Right lobe of liver (tissue), 6 donors: ENCODE measurements at regions not wholly inside any gene's neighbourhood (a gene's known extent, or its start where the extent isn't known, plus 50 kb on each side); places are given as distances from the start of the nearest gene placed in this dataset.

Experiments used
- ATAC-seq, 4 donors: fragments of 200-7000 bp; cut with Tn5 transposase; one replicate each; pipeline ENCODE4 v1.9.1; 2020; ENCODE audit warnings: mild to moderate bottlenecking in 4 of 4, moderate library complexity in 4 of 4
- DNase-seq, 3 donors: peaks; one replicate each; pipeline ENCODE4 v3.0.0-alpha.2; 2020
- H3K27ac ChIP-seq, 3 donors: fragments of 200-600 bp; one replicate each; pipeline ENCODE4 v1.8.0; 2022
- H3K27me3 ChIP-seq, 2 donors: fragments of 200-600 bp; one replicate each; pipeline ENCODE4 v1.8.0; 2022
- H3K36me3 ChIP-seq, 4 donors: fragments of 200-600 bp; sonication (generic) in 1 of 4; one replicate each; pipeline versions ENCODE4 v1.5.1 to v1.8.0; 2017 to 2022; ENCODE audit warnings: control low read depth in 1 of 4
- H3K4me1 ChIP-seq, 4 donors: fragments of 200-600 bp; sonication (generic) in 1 of 4; one replicate each; pipeline versions ENCODE4 v1.5.1 to v1.8.0; 2017 to 2022; ENCODE audit warnings: control low read depth in 1 of 4
- H3K4me3 ChIP-seq, 3 donors: fragments of 200-600 bp; one replicate each; pipeline ENCODE4 v1.8.0; 2022
- H3K9me3 ChIP-seq, 4 donors: fragments of 200-600 bp; sonication (generic) in 1 of 4; one replicate each; pipeline versions ENCODE4 v1.5.1 to v1.8.0; 2017 to 2022; ENCODE audit warnings: control low read depth in 1 of 4
- POLR2A ChIP-seq: fragments of 450-650 bp; IDR thresholded peaks from one replicate; pipeline ENCODE4 v1.6.1; 2017; ENCODE audit warnings: antibody characterized with exemption, mild to moderate bottlenecking
- WGBS: methylation state at CpG from one replicate; pipeline ENCODE4 v1.1.6; 2018; ENCODE audit warnings: low coverage, low lambda C conversion rate; ENCODE audit not compliant: insufficient coverage; ENCODE audit errors: missing lambda C conversion rate; 5-methylcytosine and 5-hydroxymethylcytosine counted together
- intact Hi-C, 2 donors: fragments of 100-400 bp; cut with DNase I; formaldehyde crosslinking; loops; one replicate each; pipeline versions ENCODE4 v1.11.2 to v1.14.1; 2022
- TF ChIP-seq, protein P1 (sequence below), 4 donors: fragments of 200-600 bp in 3 of 4; fragments of 450-650 bp in 1 of 4; IDR thresholded peaks; one replicate each; pipeline versions ENCODE4 v1.5.1 to v1.8.0; 2016 to 2022; ENCODE audit warnings: antibody characterized with exemption in 4 of 4, mild to moderate bottlenecking in 2 of 4
- donor health status: DM: no; HTN: yes; CAD: no.
- donor health status: DM: no; HTN: no; CAD: no.
- donor health status: DM: no; HTN: no; CAD: no.
- donor health status: DM: no; HTN: yes; CAD: no.
- donor health status: DM: no; HTN: yes; CAD: no.

DNA sequence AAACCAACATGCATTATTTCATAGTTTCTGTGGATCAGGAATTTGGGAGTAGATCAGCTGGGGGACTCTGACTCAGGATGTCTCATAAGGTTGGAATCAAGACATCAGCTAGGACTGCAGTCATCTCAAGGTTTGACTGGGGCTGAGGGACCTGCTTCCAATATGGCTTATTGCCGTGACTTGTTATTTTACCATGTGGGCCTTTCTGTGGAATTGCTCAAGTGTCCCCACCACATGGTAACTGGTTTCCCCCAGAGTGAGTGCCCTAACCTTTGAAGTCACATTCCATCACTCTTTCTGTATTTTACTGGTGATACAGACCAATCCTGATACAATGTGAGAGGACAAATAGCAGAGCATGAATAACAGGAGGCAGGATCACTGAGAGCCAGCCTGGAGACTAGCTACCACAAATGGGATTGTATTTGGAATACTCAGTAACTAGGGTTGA lies 70.2 kb upstream of the ELL2 start:
- H3K9me3 ChIP-seq, result no peaks in the 10 kb centered on the region
- H3K4me1 ChIP-seq, result peaks cover 0 to 9% (median 0%) of the 10 kb centered on the region in 4 donors
- WGBS, result 78% methylated on average over 1 of the region's 1 CpG
- ATAC-seq (no peak), DNase-seq (no peak)
- H3K36me3 ChIP-seq, result no peaks in the 10 kb centered on the region
- no peak overlapping the region for H3K4me3 ChIP-seq
- intact Hi-C loops, result no loop called here
- H3K27ac ChIP-seq, result no peak overlapping the region
- TF ChIP-seq, protein P1, sequence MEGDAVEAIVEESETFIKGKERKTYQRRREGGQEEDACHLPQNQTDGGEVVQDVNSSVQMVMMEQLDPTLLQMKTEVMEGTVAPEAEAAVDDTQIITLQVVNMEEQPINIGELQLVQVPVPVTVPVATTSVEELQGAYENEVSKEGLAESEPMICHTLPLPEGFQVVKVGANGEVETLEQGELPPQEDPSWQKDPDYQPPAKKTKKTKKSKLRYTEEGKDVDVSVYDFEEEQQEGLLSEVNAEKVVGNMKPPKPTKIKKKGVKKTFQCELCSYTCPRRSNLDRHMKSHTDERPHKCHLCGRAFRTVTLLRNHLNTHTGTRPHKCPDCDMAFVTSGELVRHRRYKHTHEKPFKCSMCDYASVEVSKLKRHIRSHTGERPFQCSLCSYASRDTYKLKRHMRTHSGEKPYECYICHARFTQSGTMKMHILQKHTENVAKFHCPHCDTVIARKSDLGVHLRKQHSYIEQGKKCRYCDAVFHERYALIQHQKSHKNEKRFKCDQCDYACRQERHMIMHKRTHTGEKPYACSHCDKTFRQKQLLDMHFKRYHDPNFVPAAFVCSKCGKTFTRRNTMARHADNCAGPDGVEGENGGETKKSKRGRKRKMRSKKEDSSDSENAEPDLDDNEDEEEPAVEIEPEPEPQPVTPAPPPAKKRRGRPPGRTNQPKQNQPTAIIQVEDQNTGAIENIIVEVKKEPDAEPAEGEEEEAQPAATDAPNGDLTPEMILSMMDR (IDR thresholded peaks at IDR 0.05), result no peak
- TF ChIP-seq POLR2A, result no peak
- no peaks in the 10 kb centered on the region for H3K27me3 ChIP-seq

GRCh38 chr5:96031180-96031579 lies 69.5 kb upstream of the ELL2 start:
- no peaks in the 10 kb centered on the region for H3K9me3 ChIP-seq
- TF ChIP-seq POLR2A, result no peak
- TF ChIP-seq, protein P1 (IDR thresholded peaks at IDR 0.05), result no peak
- intact Hi-C loops, result no loop called here

DNA sequence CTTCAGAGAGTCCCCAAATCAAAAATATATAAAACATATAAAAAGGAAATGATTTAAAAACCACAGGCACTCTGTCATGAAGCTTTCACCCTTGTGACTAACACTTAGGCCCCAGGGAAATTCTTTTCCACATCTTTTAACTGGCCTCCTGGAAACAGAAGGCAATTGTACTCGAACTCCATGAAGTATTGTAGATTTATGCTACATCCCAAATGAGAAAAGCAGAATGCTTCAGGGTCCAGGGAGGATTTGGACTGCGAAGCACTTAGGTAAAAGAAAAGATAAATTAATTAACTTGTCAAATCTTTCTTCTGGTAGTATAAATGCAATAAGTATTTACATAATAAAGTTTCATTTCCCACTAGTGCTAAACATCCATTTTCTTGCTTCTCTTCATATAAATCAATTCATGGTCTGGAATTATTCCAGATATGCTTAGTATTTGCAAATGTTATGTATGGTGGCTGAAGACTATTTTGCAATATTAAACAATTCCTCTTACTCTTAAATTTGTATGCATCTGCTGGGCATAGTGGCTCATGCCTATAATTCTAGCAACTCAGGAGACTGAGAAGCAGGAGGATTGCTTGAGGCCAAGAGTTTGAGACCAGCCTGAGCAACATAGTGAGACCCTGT lies 64.9 kb upstream of the ELL2 start:
- H3K4me1 ChIP-seq, result no peaks in the 10 kb centered on the region
- no peaks in the 10 kb centered on the region for H3K9me3 ChIP-seq
- no peak for ATAC-seq
- no peak overlapping the region for H3K27ac ChIP-seq
- intact Hi-C loops, result no loop called here
- no peaks in the 10 kb centered on the region for H3K36me3 ChIP-seq
- H3K27me3 ChIP-seq, result no peaks in the 10 kb centered on the region
- DNase-seq, result no peak
- WGBS, result 81% methylated on average over 2 of the region's 2 CpGs
- no peak for TF ChIP-seq POLR2A
- TF ChIP-seq, protein P1 (IDR thresholded peaks at IDR 0.05), result no peak
- no peak overlapping the region for H3K4me3 ChIP-seq

More at GRCh38 chr5:96031180-96031579, 69.5 kb upstream of the ELL2 start:
- Histone ChIP-seq H3K36me3 (no peaks in the 10 kb centered on the region), H3K4me3 (no peak overlapping the region), H3K4me1 (peaks cover 0 to 2% (median 0%) of the 10 kb centered on the region in 4 donors), H3K27ac (no peak overlapping the region), H3K27me3 (no peaks in the 10 kb centered on the region)
- 80% methylated on average over 2 of the region's 2 CpGs for WGBS
- no peak for DNase-seq
- ATAC-seq, result no peak

DNA sequence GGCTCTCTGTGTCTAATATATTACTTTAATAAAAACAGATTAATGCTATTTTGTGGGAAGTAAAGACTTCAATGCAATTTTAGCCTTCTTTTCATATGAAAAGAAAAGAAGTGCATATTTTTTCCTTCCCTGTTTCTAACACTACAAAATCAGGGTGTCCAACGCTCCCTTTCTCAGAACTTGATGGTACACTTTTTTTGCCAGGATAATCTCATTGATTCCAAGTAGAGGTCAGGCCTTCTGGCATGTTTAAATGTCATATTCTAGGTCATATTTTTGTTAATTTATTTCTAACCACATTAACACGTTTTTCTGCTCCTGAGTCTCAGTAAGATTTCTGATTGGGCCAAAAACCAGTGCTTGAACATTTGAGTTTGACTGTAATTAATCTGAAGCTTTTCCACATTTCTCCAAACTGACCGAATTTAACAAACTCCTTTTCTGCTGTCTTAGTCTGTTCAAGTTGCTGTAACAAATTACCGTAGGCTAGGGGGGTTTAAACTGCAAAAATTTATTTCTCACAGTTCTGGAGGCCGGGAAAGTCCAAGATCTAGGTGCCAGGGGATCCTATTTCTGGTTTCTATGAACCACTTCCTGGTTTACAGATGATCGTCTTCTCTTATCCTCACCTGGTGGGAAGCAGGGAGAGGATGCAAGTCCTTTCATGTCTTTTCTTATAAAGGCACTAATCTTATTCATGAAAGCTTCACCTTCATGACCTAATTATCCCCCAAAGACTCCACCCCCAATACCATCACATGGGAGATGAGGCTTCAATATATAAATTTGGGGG lies 63.2 kb upstream of the ELL2 start:
- ATAC-seq, result no peak
- H3K9me3 ChIP-seq, result no peaks in the 10 kb centered on the region
- intact Hi-C loops, result no loop called here
- no peak for DNase-seq
- no peak overlapping the region for H3K27ac ChIP-seq
- H3K4me1 ChIP-seq, result no peaks in the 10 kb centered on the region
- no peak overlapping the region for H3K4me3 ChIP-seq
- TF ChIP-seq POLR2A, result no peak
- TF ChIP-seq, protein P1 (IDR thresholded peaks at IDR 0.05), result no peak
- no peaks in the 10 kb centered on the region for H3K36me3 ChIP-seq
- no peaks in the 10 kb centered on the region for H3K27me3 ChIP-seq
- WGBS, result 79% methylated on average over 6 of the region's 6 CpGs
